ENCODE measurements at regions not wholly inside any gene's neighbourhood (a gene's known extent, or its start where the extent isn't known, plus 50 kb on each side); places are given as distances from the start of the nearest gene placed in this dataset.

- DNase-seq (ENCODE audit: low spot score) = no peak
- no peak for ATAC-seq
These were observed 168.4 kb upstream of the C21orf91 start for GRCh38 chr21:17987382-17988101.

DNA sequence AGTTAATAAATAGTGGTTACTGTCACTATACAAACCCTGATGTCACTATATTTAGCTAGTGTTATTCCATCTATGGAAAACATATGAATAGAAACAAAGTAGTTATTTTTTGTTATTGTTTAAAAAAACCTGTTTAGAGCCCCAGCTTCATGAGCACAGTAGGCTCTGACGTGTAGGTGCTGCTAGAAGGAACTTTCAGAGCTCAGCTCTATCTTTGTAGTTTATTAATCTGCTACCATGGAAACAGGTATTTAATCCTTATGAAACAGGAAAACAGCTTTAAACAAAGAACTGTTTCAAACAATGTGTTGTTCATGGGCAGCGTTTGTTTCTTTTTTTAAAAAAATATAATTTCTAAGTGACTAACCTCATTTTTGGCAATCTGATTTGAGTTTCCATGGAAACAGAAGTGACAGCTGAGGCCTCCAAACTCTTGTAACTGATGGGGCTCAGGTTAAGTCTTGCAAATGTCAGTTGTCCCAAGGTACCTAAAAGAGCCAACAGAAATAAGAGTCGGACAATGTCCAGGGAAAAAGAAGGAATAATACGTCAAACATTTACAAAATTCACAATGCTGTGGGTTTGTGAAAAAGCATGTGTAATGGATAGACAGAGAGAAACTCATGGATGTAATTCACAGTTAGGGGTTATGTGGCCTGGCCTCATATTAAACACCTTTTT is 162.0 kb upstream of the C21orf91 start:
- DNase-seq (ENCODE audit: low spot score) (no peak), ATAC-seq (no peak)

GRCh38 chr21:17979763-17980162 is 160.6 kb upstream of the C21orf91 start:
- no peak for ATAC-seq
- no peak for DNase-seq (ENCODE audit: low spot score)

DNA sequence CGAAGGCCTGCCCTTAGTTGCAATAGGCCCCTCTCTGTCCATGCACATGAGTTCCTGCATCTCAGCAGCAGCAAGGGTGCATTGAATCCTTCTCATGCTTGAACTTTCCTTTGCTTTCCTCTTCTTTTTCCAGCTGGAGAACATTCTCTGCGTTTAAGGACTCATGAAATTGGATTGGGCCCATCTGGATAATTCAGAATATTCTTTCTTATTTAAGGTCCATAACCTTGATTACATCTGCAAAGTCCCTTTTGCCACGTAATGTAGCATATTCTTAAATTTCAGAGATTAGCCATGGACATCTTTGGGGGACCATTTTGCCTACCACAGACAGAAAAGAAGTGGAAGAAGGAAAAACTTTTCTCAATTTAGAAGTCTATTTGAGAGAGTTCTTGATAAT is 159.7 kb upstream of the C21orf91 start:
- DNase-seq (ENCODE audit: low spot score) (no peak), ATAC-seq (no peak)

GRCh38 chr21:17976691-17977090 is 157.5 kb upstream of the C21orf91 start:
- DNase-seq (ENCODE audit: low spot score) (no peak), ATAC-seq (no peak)

DNA sequence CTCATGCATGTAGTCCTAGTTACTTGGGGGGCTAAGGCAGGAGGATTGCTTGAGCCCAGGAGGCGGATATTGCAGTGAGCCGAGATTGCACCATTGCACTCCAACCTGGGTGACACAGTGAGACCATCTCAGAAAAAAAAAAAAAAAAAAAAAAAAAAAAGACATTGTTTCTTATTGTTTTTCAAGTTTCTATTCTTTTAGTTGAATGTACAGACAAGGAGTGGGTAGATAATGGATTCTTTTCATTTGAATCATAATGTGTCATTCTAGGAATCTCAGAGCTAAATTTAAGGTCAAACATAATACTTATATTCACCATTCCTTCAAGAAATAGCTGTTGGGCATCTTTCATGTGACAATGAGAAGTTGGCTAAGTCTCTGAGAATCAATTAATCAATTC is 157.0 kb upstream of the C21orf91 start:
- DNase-seq (ENCODE audit: low spot score) = no peak
- ATAC-seq = no peak

DNA sequence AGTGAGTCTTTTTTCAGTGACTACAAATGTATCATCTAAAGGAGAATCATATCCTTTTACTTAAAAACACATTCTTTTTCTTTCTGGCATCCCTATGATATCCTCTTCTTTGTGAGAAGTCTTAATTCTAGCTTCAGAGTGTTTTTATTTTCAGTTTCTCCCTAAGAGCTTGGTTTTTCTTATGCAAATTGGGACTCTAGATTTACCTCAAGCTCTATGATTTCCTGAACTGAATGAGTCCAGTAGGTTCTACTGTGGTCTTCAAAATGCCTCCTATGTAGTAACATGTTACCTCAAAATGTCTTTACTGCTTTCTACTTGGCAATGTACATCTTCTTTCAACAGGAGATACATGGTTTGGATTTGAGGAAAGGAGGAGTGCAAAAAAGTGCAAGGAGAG is 148.2 kb upstream of the C21orf91 start:
- DNase-seq (ENCODE audit: low spot score) (no peak), ATAC-seq (no peak)

DNA sequence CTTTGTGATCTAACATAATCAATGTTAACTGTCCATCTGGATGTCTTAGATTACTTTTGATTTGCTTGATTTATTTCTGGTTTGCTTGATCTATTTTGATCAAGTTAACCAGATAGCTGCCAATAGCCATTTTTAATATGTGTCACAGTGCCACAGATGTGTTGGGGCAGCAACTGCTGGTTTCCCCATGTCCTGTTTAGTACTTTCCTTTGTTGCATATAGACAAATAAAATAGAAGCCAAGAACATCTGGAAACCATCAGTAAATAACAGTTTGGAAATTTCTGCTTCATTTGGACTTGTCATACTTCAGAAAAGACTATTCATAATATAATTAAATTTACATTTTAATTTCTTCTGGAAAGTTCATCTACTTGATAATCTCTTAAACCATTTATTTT is 145.6 kb upstream of the C21orf91 start:
- ATAC-seq = no peak

DNA sequence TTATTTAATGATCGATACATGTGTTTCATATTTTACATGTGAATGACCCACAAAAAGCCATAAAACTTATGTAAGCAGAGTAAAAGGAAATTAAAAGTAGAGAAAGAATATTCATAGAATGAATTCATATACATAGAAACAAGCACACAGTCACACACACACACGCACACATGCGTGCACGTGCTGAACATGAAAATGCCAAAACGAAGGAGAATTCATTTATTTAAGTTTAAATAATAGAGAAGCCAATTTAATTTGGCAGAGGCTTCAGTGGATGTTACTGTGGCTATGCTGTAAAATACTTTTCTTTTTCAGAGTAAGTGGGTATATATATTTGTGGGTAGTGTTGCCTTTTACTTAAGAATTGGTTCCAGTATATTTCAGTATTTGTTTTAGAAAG is 145.0 kb upstream of the C21orf91 start:
- ATAC-seq (no peak), DNase-seq (ENCODE audit: low spot score) (no peak)

More for the DNA sequence above, 145.6 kb upstream of the C21orf91 start:
- no peak for DNase-seq (ENCODE audit: low spot score)

- no peak for ATAC-seq
- DNase-seq (ENCODE audit: low spot score) = no peak
These were observed 131.4 kb upstream of the C21orf91 start for GRCh38 chr21:17950591-17950990.

DNA sequence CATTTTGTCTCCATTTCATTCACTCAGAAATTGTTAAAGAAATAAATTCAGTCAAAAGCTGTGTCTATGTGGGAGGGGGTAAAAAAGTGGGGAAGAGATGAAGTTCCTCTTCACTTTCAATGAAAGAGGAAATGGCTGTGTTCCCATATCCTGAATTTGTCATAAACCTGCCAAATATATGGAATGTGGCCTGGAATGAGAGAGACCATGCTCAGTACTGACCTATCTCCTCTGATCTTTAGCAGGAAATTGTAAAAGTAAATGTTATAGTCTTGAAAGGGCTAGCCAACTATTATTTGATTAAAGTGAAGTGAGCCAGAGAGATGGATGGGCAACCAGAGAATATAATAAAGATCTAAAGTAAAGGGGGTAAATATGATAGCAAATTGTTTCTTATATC is 130.3 kb upstream of the C21orf91 start:
- DNase-seq (ENCODE audit: low spot score) = no peak
- no peak for ATAC-seq

DNA sequence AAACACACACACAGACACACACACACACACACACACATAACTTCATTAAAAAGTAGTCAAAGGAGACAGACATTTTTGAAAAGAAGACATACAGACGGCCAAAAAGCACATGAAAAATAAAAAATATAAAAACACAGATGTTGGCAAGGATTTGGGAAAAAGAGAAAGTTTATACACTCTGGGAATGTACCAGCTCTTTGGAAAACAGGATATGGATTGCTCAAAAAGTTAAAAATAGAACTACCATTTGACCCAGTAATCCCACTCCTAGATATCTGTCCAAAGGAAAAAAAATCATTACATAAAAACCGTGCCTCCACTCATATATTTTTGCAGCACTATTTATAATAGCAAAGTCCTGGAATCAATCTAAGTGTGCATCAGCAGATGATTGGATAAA is 128.4 kb upstream of the C21orf91 start:
- no peak for ATAC-seq
- no peak for DNase-seq (ENCODE audit: low spot score)

- DNase-seq (ENCODE audit: low spot score) (no peak), ATAC-seq (no peak)
These were observed 111.9 kb upstream of the C21orf91 start for GRCh38 chr21:17931080-17931479.

DNA sequence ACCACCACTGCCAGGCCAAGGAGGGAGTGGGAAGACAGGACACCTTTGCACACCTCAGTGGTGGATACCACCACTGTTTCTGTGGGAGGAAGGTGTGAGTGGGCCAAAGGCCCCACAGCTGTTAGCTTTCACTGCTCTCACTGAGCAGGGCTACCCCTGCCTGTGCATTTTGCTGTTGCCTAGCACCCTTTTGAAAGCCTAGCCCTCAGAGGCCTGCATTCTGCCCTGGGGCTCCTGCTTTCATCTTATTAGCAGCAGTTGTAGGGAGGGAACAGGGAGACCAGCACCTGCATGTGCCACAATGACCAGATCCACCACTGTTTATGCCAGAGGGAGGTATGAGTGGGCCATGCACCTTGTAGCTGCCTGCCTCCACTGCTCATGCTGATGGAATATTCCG is 110.9 kb upstream of the C21orf91 start:
- ATAC-seq (no peak), DNase-seq (ENCODE audit: low spot score) (no peak)

GRCh38 chr21:17929510-17929909 is 110.4 kb upstream of the C21orf91 start:
- no peak for ATAC-seq

DNA sequence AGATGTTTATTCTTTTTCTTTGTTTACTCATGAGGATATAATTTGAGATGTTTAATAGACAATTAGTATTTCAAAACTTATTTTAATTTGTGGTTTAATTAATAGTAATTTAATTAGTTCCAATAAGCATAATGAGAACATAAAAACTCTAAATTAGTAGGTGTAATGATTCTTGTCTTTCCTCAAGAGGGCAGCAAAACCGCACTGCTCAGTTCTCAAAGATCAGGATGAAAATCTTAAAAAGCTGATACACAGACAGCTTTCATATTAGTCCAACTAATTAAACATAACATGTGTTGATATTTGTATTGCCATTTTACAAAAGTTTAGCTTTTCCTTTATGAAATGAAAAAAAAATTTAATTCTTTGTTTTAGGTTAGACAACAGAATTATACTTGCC is 106.7 kb upstream of the C21orf91 start:
- ATAC-seq (peak; percentile 37), DNase-seq (ENCODE audit: low spot score) (no peak)

More at GRCh38 chr21:17929510-17929909, 110.4 kb upstream of the C21orf91 start:
- DNase-seq (ENCODE audit: low spot score) = no peak

DNA sequence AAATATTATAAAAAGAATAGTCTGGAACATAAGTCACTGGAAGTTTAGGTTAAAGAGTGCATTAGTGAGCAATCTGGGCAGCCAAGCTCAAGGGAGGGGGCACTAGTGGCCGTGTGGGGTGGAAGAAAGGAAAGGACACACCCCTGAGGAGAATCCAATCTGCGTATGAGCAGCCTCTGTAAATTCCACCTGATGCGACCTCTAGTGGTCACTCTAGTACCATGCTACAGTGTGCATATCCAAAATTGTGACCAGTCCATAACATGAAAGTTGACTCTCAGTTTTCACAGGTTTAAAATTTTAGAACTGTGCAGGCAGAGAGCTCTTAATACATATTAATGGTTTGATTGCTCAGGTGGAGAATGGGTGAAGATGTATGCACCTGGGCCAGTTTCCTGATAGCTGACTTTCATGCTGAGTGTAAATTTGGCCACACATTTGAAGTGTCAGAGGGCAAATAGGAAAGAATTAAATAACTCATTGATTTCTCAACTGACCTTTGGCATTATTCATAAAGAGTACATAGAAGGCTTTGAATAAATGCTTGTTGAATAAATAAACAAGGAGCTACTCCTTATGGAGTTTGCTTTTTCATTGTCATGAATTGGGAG is 105.9 kb upstream of the C21orf91 start:
- ATAC-seq = peak; percentile 99
- peak; percentile 53 for DNase-seq (ENCODE audit: low spot score)

GRCh38 chr21:17921579-17922530 is 102.7 kb upstream of the C21orf91 start:
- ATAC-seq (peak; percentile 27), DNase-seq (ENCODE audit: low spot score) (no peak)

DNA sequence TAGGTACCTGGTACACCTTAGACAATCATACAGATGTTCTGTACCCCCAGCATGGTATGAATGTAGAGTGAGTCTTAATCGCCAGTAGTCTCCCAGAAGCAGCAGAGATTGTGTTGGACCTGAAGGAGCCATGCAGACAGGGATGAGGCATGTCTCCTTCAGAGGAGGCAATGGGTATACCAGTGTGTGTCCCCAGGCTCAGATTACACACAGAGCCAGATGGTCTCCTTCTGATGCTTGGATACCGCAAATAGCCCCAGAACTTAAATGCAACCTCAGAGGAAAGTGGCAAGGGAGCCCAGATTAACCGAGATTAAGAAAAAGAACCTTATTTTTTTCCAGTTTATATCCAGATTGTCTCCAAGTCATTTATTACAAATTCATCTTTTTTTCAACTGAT is 96.8 kb upstream of the C21orf91 start:
- ATAC-seq = no peak
- DNase-seq (ENCODE audit: low spot score) = no peak

DNA sequence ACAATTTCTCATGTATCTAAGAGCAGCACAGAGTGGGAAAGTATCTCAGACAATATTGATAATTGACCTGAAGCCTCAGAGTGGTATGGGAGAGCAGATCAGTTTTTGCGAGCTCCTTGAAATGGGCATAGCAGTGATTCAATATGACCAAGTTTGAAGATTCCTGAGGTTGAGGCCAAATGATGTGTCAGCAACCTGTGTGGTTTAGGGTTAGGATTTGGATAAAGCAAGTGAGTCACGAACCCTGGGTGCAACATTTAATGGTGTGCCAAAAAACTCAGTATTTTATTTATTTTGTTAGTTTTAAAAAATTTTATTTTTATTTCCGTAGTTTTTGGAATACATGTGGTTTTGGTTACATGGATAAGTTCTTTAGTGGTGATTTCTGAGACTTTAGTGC is 92.5 kb upstream of the C21orf91 start:
- DNase-seq (ENCODE audit: low spot score) = no peak
- ATAC-seq = no peak
